Body of pancreas (tissue), 4 donors: ENCODE measurements at regions not wholly inside any gene's neighbourhood (a gene's known extent, or its start where the extent isn't known, plus 50 kb on each side); places are given as distances from the start of the nearest gene placed in this dataset.

Experiments used
- CTCF ChIP-seq, 7 experiments: fragments of 450-650 bp in 4 of 7; fragments of 200-600 bp in 3 of 7; sonication (generic) in 3 of 7; IDR thresholded peaks; one replicate each; pipeline ENCODE4 v1.5.1; 2016 to 2019; ENCODE audit warnings: antibody characterized with exemption in 7 of 7
- POLR2A ChIP-seq, 3 donors: fragments of 450-650 bp; IDR thresholded peaks; one replicate each; pipeline ENCODE4 v1.6.1; 2016; ENCODE audit warnings: antibody characterized with exemption in 3 of 3, mild to moderate bottlenecking in 2 of 3

- no peak for TF ChIP-seq POLR2A (IDR thresholded peaks at IDR 0.05)
- TF ChIP-seq CTCF (IDR thresholded peaks at IDR 0.05), result no peak
These were observed 162.5 kb downstream of the GPR37 start for GRCh38 chr7:124603066-124603465.
